ENCODE measurements at regions not wholly inside any gene's neighbourhood (a gene's known extent, or its start where the extent isn't known, plus 50 kb on each side); places are given as distances from the start of the nearest gene placed in this dataset.
A peak's percentile ranks its signal among the peaks of the same experiment; 100 is the strongest.
"Not testable (repeated sequence)": the region's sequence is repeated elsewhere in the genome, so short reads cannot be mapped to it uniquely, and the experiment has no call there.

- H3K4me3 ChIP-seq (replicated peaks; ENCODE audit: low read depth, low read length), result no peak overlapping the region
- no peak for TF ChIP-seq CTCF (IDR thresholded peaks at IDR 0.05; ENCODE audit: low read length, missing control alignments)
- DNase-seq (ENCODE audit: low read depth), result no peak
Measured at GRCh38 chr3:197407526-197407925, 109.1 kb upstream of the DLG1 start.

GRCh38 chr3:197407053-197407452, 108.6 kb upstream of the DLG1 start:
- no peak for TF ChIP-seq CTCF (IDR thresholded peaks at IDR 0.05; ENCODE audit: low read length, missing control alignments)
- no peak overlapping the region for H3K4me3 ChIP-seq (replicated peaks; ENCODE audit: low read depth, low read length)
- no peak for DNase-seq (ENCODE audit: low read depth)

GRCh38 chr3:197406266-197406665, 107.9 kb upstream of the DLG1 start:
- H3K4me3 ChIP-seq (replicated peaks; ENCODE audit: low read depth, low read length), result no peak overlapping the region
- DNase-seq (ENCODE audit: low read depth), result peak; percentile 70
- TF ChIP-seq CTCF (IDR thresholded peaks at IDR 0.05; ENCODE audit: low read length, missing control alignments), result no peak

- DNase-seq (ENCODE audit: low read depth), result no peak
- no peak overlapping the region for H3K4me3 ChIP-seq (replicated peaks; ENCODE audit: low read depth, low read length)
- TF ChIP-seq CTCF (IDR thresholded peaks at IDR 0.05; ENCODE audit: low read length, missing control alignments), result no peak
Measured at GRCh38 chr3:197404754-197405153, 106.3 kb upstream of the DLG1 start.

- TF ChIP-seq CTCF (IDR thresholded peaks at IDR 0.05; ENCODE audit: low read length, missing control alignments), result no peak
- DNase-seq (ENCODE audit: low read depth), result no peak
- no peak overlapping the region for H3K4me3 ChIP-seq (replicated peaks; ENCODE audit: low read depth, low read length)
Measured at GRCh38 chr3:197404030-197404429, 105.6 kb upstream of the DLG1 start.

GRCh38 chr3:197402401-197402800, 104.0 kb upstream of the DLG1 start:
- H3K4me3 ChIP-seq (replicated peaks; ENCODE audit: low read depth, low read length); DNase-seq (ENCODE audit: low read depth): not testable (repeated sequence)

- no peak for DNase-seq (ENCODE audit: low read depth)
- TF ChIP-seq CTCF (IDR thresholded peaks at IDR 0.05; ENCODE audit: low read length, missing control alignments), result no peak
Measured at GRCh38 chr3:197399486-197399885, 101.1 kb upstream of the DLG1 start.

More at GRCh38 chr3:197399486-197399885, 101.1 kb upstream of the DLG1 start:
- H3K4me3 ChIP-seq (replicated peaks; ENCODE audit: low read depth, low read length), result no peak overlapping the region
